ENCODE measurements at regions not wholly inside any gene's neighbourhood (a gene's known extent, or its start where the extent isn't known, plus 50 kb on each side); places are given as distances from the start of the nearest gene placed in this dataset.

GRCh38 chr1:17929224-17929623, 174.1 kb downstream of the ACTL8 start:
- no peak for DNase-seq (ENCODE audit: low read depth in 2 of 3, low spot score in 1 of 3)

- DNase-seq (ENCODE audit: low read depth in 2 of 3, low spot score in 1 of 3), result no peak
Measured at GRCh38 chr1:17930635-17931034, 175.5 kb downstream of the ACTL8 start.

GRCh38 chr1:17932164-17932563, 175.4 kb upstream of the IGSF21 start:
- no peak for DNase-seq (ENCODE audit: low read depth in 2 of 3, low spot score in 1 of 3)

- DNase-seq (ENCODE audit: low read depth in 2 of 3, low spot score in 1 of 3), result no peak
Measured at GRCh38 chr1:17933501-17933900, 174.1 kb upstream of the IGSF21 start.

- DNase-seq (ENCODE audit: low read depth in 2 of 3, low spot score in 1 of 3), result no peak
Measured at GRCh38 chr1:17933971-17934370, 173.6 kb upstream of the IGSF21 start.

- no peak for DNase-seq (ENCODE audit: low read depth in 2 of 3, low spot score in 1 of 3)
Measured at GRCh38 chr1:17935230-17935629, 172.4 kb upstream of the IGSF21 start.

- DNase-seq (ENCODE audit: low read depth in 2 of 3, low spot score in 1 of 3), result no peak
Measured at GRCh38 chr1:17941431-17942189, 166.0 kb upstream of the IGSF21 start.

- DNase-seq (ENCODE audit: low read depth in 2 of 3, low spot score in 1 of 3), result no peak
Measured at GRCh38 chr1:17943506-17943905, 164.1 kb upstream of the IGSF21 start.

- DNase-seq (ENCODE audit: low read depth in 2 of 3, low spot score in 1 of 3), result no peak
Measured at GRCh38 chr1:17944646-17945045, 163.0 kb upstream of the IGSF21 start.

GRCh38 chr1:17946434-17946833, 161.2 kb upstream of the IGSF21 start:
- no peak for DNase-seq (ENCODE audit: low read depth in 2 of 3, low spot score in 1 of 3)

GRCh38 chr1:17948594-17948993, 159.0 kb upstream of the IGSF21 start:
- DNase-seq (ENCODE audit: low read depth in 2 of 3, low spot score in 1 of 3), result no peak

GRCh38 chr1:17949511-17949910, 158.1 kb upstream of the IGSF21 start:
- no peak for DNase-seq (ENCODE audit: low read depth in 2 of 3, low spot score in 1 of 3)

GRCh38 chr1:17950728-17951127, 156.9 kb upstream of the IGSF21 start:
- DNase-seq (ENCODE audit: low read depth in 2 of 3, low spot score in 1 of 3), result no peak

GRCh38 chr1:17952506-17952905, 155.1 kb upstream of the IGSF21 start:
- no peak for DNase-seq (ENCODE audit: low read depth in 2 of 3, low spot score in 1 of 3)

GRCh38 chr1:17953921-17954320, 153.7 kb upstream of the IGSF21 start:
- no peak for DNase-seq (ENCODE audit: low read depth in 2 of 3, low spot score in 1 of 3)

- no peak for DNase-seq (ENCODE audit: low read depth in 2 of 3, low spot score in 1 of 3)
Measured at GRCh38 chr1:17955302-17956285, 152.0 kb upstream of the IGSF21 start.

- DNase-seq (ENCODE audit: low read depth in 2 of 3, low spot score in 1 of 3), result no peak
Measured at GRCh38 chr1:17957588-17958267, 149.9 kb upstream of the IGSF21 start.

GRCh38 chr1:17958704-17959103, 148.9 kb upstream of the IGSF21 start:
- no peak for DNase-seq (ENCODE audit: low read depth in 2 of 3, low spot score in 1 of 3)

- DNase-seq (ENCODE audit: low read depth in 2 of 3, low spot score in 1 of 3), result no peak
Measured at GRCh38 chr1:17963513-17963912, 144.1 kb upstream of the IGSF21 start.

GRCh38 chr1:17965515-17966100, 142.0 kb upstream of the IGSF21 start:
- no peak for DNase-seq (ENCODE audit: low read depth in 2 of 3, low spot score in 1 of 3)

GRCh38 chr1:17966341-17966740, 141.3 kb upstream of the IGSF21 start:
- no peak for DNase-seq (ENCODE audit: low read depth in 2 of 3, low spot score in 1 of 3)
